Endodermal cell (in vitro differentiated cells): ENCODE measurements at regions not wholly inside any gene's neighbourhood (a gene's known extent, or its start where the extent isn't known, plus 50 kb on each side); places are given as distances from the start of the nearest gene placed in this dataset.

Experiments
- DNase-seq: peaks from one replicate; pipeline ENCODE4 v3.0.0-alpha.2; 2017
- H3K27ac ChIP-seq: 2 replicates; pipeline ENCODE4 v1.5.1; 2013; ENCODE audit warnings: mild to moderate bottlenecking, low read depth, low read length, moderate library complexity
- H3K27me3 ChIP-seq: 2 replicates; pipeline ENCODE4 v1.6.1; 2013; ENCODE audit warnings: mild to moderate bottlenecking, low read length, moderate library complexity; ENCODE audit not compliant: insufficient read depth, control insufficient read depth, poor library complexity, severe bottlenecking
- H3K36me3 ChIP-seq: 2 replicates; pipeline ENCODE4 v1.7.0; 2013; ENCODE audit warnings: mild to moderate bottlenecking, low read length, moderate library complexity; ENCODE audit not compliant: control insufficient read depth, insufficient read depth
- H3K4me1 ChIP-seq: one replicate; pipeline ENCODE4 v1.7.0; 2013; ENCODE audit warnings: low read length; ENCODE audit not compliant: control insufficient read depth, insufficient read depth
- H3K4me3 ChIP-seq: 2 replicates; pipeline ENCODE4 v1.5.1; 2013; ENCODE audit warnings: mild to moderate bottlenecking, low read length, moderate library complexity
- H3K9ac ChIP-seq: 2 replicates; pipeline ENCODE4 v1.6.1; 2013; ENCODE audit warnings: mild to moderate bottlenecking, low read length, moderate library complexity; ENCODE audit not compliant: poor library complexity, severe bottlenecking; ENCODE audit errors: extremely low read depth
- H3K9me3 ChIP-seq: 2 replicates; pipeline ENCODE4 v1.6.1; 2013; ENCODE audit warnings: mild to moderate bottlenecking, low read length, moderate library complexity; ENCODE audit not compliant: control insufficient read depth
- H3K27ac Mint-ChIP-seq: 2 replicates; pipeline ENCODE4 v1.8.0; 2020; ENCODE audit warnings: mixed read lengths
- H3K27me3 Mint-ChIP-seq: 2 replicates; pipeline ENCODE4 v1.8.0; 2021; ENCODE audit warnings: mild to moderate bottlenecking, mixed read lengths; ENCODE audit not compliant: insufficient read depth
- H3K36me3 Mint-ChIP-seq: 2 replicates; pipeline ENCODE4 v1.8.0; 2020; ENCODE audit warnings: low read depth, mixed read lengths
- H3K4me1 Mint-ChIP-seq: 2 replicates; pipeline ENCODE4 v1.8.0; 2020; ENCODE audit warnings: mixed read lengths
- H3K4me3 Mint-ChIP-seq: 2 replicates; pipeline ENCODE4 v1.8.0; 2020; ENCODE audit warnings: mild to moderate bottlenecking, moderate library complexity, mixed read lengths
- H3K9me3 Mint-ChIP-seq: 2 replicates; pipeline ENCODE4 v1.8.0; 2020; ENCODE audit warnings: mild to moderate bottlenecking, mixed read lengths
- CTCF ChIP-seq: fragments of 200-600 bp; sonication (generic); conservative IDR thresholded peaks from 2 replicates; pipeline ENCODE4 v1.5.0; 2021; ENCODE audit warnings: antibody characterized with exemption, mild to moderate bottlenecking
- WGBS, 2 experiments: methylation state at CpG; one replicate each; pipeline versions ENCODE4 v1.1.5 to v1.1.7; 2013; ENCODE audit warnings: missing lambda C conversion rate in 2 of 2, mixed read lengths in 1 of 2; ENCODE audit not compliant: insufficient coverage in 1 of 2, insufficient read length in 1 of 2; 5-methylcytosine and 5-hydroxymethylcytosine counted together

GRCh38 chr1:189644970-189645369, 832.7 kb downstream of the BRINP3 start:
- DNase-seq = no peak
- H3K27me3 Mint-ChIP-seq = no peaks in the 10 kb centered on the region
- no peaks in the 10 kb centered on the region for H3K36me3 ChIP-seq
- no peak overlapping the region for H3K9ac ChIP-seq
- H3K27me3 ChIP-seq = no peaks in the 10 kb centered on the region
- H3K27ac Mint-ChIP-seq = no peak overlapping the region
- H3K9me3 ChIP-seq = no peaks in the 10 kb centered on the region
- no peaks in the 10 kb centered on the region for H3K4me1 ChIP-seq
- no peaks in the 10 kb centered on the region for H3K4me1 Mint-ChIP-seq
- no peak overlapping the region for H3K4me3 Mint-ChIP-seq
- H3K27ac ChIP-seq = no peak overlapping the region
- no peaks in the 10 kb centered on the region for H3K36me3 Mint-ChIP-seq
- no peak overlapping the region for H3K4me3 ChIP-seq
- peaks cover 9% of the 10 kb centered on the region for H3K9me3 Mint-ChIP-seq
- TF ChIP-seq CTCF = no peak
- 97 to 100% methylated on average over 2 to 4 of the region's 4 CpGs for WGBS, 2 experiments

GRCh38 chr1:189646066-189646465, 831.6 kb downstream of the BRINP3 start:
- H3K4me1 Mint-ChIP-seq = no peaks in the 10 kb centered on the region
- no peak overlapping the region for H3K4me3 ChIP-seq

GRCh38 chr1:189654906-189655305, 822.8 kb downstream of the BRINP3 start:
- no peak overlapping the region for H3K4me3 Mint-ChIP-seq
- no peak overlapping the region for H3K9ac ChIP-seq
- DNase-seq = no peak
- no peak overlapping the region for H3K4me3 ChIP-seq
- no peaks in the 10 kb centered on the region for H3K27me3 Mint-ChIP-seq
- no peaks in the 10 kb centered on the region for H3K4me1 ChIP-seq
- H3K36me3 Mint-ChIP-seq = no peaks in the 10 kb centered on the region
- H3K4me1 Mint-ChIP-seq = peaks cover 4% of the 10 kb centered on the region
- no peaks in the 10 kb centered on the region for H3K36me3 ChIP-seq
- no peaks in the 10 kb centered on the region for H3K9me3 ChIP-seq
- H3K27ac ChIP-seq = no peak overlapping the region
- TF ChIP-seq CTCF = no peak
- H3K27ac Mint-ChIP-seq = no peak overlapping the region
- no peaks in the 10 kb centered on the region for H3K27me3 ChIP-seq
- H3K9me3 Mint-ChIP-seq = no peaks in the 10 kb centered on the region

More at GRCh38 chr1:189646066-189646465, 831.6 kb downstream of the BRINP3 start:
- H3K9me3 ChIP-seq = no peaks in the 10 kb centered on the region
- peaks cover 9% of the 10 kb centered on the region for H3K9me3 Mint-ChIP-seq
- H3K27me3 ChIP-seq = no peaks in the 10 kb centered on the region
- 96% methylated on average over 1 of the region's 1 CpG; no CpG with 5 or more reads in 1 of the 2 experiments for WGBS, 2 experiments
- H3K27ac ChIP-seq = no peak overlapping the region
- no peak for DNase-seq
- H3K36me3 ChIP-seq = no peaks in the 10 kb centered on the region
- H3K27me3 Mint-ChIP-seq = no peaks in the 10 kb centered on the region
- no peak overlapping the region for H3K27ac Mint-ChIP-seq
- H3K4me1 ChIP-seq = no peaks in the 10 kb centered on the region
- H3K36me3 Mint-ChIP-seq = no peaks in the 10 kb centered on the region
- TF ChIP-seq CTCF = no peak
- no peak overlapping the region for H3K4me3 Mint-ChIP-seq
- H3K9ac ChIP-seq = no peak overlapping the region
